NCI-H2171 treated with DMSO at 0.1 percent for 48 hours (cell line): ENCODE measurements at regions not wholly inside any gene's neighbourhood (a gene's known extent, or its start where the extent isn't known, plus 50 kb on each side); places are given as distances from the start of the nearest gene placed in this dataset.
"Not testable (repeated sequence)": the region's sequence is repeated elsewhere in the genome, so short reads cannot be mapped to it uniquely, and the experiment has no call there.

Source experiments
- DNase-seq: peaks from one replicate; lab custom pipeline; 2025; lab: John Stamatoyannopoulos, UW

DNA sequence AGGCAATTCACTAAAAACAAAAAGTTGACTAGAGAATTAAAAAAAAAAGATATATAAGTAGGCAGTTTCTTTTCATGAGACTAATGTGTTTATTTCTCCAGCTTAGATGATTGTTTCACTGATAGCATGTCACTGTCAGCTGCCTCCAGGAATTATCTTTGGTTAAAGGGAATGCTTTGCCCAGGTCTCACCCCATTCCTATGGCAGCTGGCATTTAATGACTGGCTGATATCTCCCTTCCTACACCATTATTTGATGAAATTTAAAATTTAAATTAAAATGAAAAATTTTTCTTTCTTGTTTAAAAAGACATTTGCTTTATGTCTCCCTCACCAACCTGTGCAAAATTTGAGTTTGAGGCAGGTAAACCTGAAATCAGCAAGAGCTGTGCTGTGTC is 214.5 kb upstream of the PRSS1 start:
- DNase-seq, result no peak

DNA sequence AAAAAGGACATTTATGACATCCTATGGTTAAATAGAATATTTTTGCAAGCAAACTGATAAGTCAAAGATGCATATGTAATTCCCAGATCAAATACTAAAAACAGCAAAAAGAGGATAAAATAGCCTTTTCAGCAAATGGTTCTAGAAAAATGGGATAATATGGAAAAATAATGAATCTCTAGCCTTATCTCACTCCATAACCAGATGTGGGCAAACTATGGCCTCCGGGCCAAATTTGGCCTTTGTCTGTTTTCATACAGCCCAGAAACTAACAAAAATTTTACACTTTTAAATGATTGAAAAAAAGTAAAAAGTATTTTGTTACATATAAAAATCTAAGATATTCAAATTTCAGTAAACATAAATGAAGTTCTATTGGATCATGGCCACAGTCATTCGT is 215.4 kb upstream of the PRSS1 start:
- no peak for DNase-seq

- DNase-seq, result no peak
Measured at GRCh38 chr7:142529591-142529990, 219.7 kb upstream of the PRSS1 start.

DNA sequence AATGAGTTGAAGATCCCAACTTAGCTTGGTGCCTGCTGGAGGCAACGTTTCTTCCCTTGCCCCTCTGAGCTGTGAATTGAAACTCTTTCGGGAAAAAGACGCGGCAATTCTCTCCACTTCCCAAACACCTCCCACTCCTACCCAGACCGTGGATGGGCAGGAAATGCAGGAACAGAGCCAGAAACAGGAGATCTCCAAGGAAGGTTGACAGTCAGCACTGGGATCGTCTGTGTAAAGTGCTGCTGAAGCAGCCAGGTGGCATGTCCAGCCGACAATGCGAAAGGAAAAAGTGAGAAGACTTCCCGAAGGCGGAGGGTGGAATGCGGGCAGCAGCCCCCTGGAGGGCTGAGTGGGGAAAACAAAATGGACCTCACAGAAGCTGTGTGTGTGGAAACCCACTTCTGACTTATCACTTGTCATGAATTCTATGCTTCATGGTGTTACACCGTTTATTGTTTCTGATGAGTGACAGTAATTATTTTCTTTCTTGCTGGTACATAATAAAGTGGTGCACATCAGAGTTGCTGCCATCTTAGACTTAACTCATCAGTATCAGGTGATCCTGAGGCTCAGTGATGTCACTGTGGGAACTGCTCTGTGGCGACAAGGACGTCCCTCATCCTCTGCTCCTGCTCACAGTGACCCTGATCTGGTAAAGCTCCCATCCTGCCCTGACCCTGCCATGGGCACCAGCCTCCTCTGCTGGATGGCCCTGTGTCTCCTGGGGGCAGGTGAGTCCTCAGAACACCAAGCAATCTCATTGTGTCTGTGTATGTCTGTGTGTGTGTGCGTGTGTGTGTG is 220.5 kb upstream of the PRSS1 start:
- no peak for DNase-seq

DNA sequence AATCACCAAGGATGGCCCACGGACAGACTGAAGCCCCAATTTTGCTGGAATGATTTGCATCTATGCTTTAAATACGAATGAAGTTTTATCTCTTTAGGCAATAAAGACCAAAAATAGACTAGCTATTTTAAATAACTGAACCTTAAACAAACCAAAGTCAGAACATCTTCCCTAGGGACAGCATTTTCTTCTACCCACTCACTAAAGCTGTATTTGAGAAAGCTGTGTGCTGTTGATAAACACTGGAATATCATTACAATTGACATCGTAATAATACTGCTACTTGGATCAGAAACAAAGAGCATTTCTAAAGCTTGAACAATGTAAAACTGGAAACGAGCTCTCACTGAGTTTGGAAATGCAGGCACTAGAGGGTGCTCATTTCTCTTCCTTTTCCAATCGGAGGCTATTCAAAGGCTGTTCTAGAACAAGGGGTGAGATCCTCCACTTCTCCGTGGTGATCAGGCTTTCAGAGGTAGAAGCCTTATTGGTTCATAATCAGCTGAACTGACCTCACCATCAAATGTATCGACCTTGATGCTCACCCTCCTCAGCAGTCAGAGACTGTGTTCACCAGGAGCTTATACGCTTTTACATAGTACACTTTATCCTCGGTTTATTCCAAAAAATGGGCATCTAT is 225.3 kb upstream of the PRSS1 start:
- DNase-seq, result no peak

DNA sequence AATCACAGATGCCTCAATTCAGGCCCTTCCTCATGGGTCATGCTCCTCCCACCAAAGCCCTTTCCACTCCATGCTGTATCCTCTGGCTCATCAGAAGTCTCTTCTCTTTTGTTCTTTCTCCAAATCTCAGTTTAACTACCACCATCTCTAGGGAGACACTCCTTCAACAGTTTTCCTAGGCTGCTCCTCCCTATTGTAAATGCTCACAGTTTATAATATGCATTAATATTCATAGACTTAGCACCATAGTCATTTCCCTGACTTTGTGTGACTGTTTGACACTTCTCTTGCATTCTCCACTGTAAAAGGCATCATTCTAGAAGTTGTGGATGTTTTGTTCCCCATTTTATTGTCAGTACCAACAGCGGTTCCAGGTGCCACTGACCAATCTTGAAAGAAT is 226.5 kb upstream of the PRSS1 start:
- DNase-seq, result no peak

DNA sequence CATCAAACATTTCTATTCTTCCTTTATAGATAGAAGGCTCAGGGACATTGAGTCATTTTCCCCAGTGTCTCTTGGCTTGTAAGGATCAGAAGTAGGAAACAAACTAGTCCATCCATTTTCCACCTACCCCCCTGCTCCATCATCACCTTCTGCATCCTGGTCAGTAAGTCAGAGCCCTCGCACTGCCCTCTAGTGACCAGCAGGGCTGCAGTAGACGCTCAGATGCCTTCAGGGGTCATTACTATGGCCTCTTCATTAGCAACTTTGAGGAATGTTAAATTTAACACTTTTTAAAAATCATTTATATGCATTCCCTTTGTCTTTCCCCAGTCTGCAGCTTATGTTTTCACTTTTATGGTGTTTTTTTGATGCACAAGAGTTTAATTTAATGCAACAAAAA is 228.4 kb upstream of the PRSS1 start:
- not testable (repeated sequence) for DNase-seq

GRCh38 chr7:142520455-142520854 is 228.8 kb upstream of the PRSS1 start:
- DNase-seq, result not testable (repeated sequence)

- DNase-seq, result peak; percentile 83
Measured at GRCh38 chr7:142519079-142520078, 229.9 kb upstream of the PRSS1 start.

GRCh38 chr7:142516038-142516501 is 233.2 kb upstream of the PRSS1 start:
- peak; percentile 77 for DNase-seq

GRCh38 chr7:142514716-142515115 is 234.6 kb upstream of the PRSS1 start:
- not testable (repeated sequence) for DNase-seq

- no peak for DNase-seq
Measured at GRCh38 chr7:142513178-142513955, 235.9 kb upstream of the PRSS1 start.

DNA sequence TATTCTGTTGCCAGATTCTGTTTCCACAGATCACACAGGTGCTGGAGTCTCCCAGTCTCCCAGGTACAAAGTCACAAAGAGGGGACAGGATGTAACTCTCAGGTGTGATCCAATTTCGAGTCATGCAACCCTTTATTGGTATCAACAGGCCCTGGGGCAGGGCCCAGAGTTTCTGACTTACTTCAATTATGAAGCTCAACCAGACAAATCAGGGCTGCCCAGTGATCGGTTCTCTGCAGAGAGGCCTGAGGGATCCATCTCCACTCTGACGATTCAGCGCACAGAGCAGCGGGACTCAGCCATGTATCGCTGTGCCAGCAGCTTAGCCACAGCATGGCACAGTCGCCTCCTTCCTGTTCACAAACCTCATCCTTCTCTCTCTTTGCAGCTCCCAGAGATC is 237.5 kb upstream of the PRSS1 start:
- DNase-seq, result no peak

- DNase-seq, result no peak
Measured at GRCh38 chr7:142511374-142511773, 237.9 kb upstream of the PRSS1 start.

DNA sequence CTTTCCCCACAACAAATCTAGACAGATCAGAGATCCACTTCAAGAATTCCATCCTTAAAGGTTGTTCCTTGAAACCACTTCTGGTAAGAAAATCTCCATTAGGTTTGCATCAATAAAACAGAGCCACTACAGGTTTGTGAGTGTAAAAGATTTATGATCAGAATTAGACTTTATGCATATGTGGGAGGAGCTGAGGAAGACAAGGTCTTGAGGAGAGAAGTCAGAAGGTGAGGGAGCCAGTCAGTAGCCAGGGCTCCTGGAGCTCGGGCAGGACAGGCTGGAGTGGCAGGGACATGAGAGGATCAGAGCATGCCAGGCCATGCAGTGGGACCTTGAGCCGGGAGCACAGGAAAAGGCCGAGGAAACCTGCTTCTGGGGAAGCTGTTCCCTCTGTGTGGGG is 240.0 kb upstream of the PRSS1 start:
- not testable (repeated sequence) for DNase-seq

DNA sequence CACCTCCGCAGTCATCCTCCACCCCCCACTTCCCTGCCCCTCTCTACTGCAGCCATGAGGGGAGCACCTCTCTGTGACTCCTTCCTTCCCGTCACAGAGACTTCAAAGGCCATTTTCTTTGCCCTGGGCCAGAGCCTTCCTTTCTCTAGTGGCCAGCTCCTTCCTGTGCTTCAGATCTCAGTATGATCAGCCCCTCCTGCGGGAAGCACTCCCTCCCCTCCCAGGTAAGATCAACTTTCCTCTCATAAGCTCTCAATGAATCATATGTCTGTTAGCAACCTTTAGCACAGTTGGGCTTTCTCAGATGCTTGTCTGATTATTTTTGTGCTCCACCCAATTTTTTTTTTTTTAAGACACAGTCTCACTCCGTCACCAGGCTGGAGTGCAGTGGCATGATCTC is 241.0 kb upstream of the PRSS1 start:
- peak; percentile 82 for DNase-seq

GRCh38 chr7:142507799-142508198 is 241.5 kb upstream of the PRSS1 start:
- peak; percentile 41 for DNase-seq

GRCh38 chr7:142507066-142507465 is 242.2 kb upstream of the PRSS1 start:
- peak; percentile 89 for DNase-seq

DNA sequence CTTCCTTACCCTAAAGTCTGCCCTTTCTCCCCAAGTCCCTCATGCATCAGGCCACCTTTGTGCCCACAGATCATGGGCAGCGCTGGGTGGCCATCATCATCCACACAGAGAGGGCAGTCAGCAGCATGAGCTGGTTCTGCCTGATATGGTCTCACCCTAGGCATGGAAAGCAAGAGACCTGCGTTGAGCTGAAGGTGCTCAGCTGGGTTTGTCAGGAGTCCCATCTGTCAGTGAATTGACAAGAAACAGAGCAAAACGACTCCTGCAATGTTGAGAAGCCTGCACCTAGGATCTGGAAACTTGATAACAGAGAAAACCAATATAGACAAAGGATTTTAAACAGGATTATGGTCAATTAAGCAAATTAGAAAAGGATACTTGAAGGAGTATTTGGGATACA is 242.7 kb upstream of the PRSS1 start:
- DNase-seq, result peak; percentile 93

DNA sequence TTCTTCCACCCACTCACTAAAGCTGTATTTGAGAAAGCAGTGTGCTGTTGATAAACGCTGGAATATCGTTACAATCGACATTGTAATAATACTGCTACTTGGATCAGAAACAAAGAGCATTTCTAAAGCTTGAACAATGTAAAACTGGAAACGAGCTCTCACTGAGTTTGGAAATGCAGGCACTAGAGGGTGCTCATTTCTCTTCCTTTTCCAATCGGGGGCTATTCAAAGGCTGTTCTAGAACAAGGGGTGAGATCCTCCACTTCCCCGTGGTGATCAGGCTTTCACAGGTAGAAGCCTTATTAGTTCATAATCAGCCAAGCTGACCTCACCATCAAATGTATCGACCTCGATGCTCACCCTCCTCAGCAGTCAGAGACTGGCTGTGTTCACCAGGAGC is 245.3 kb upstream of the PRSS1 start:
- not testable (repeated sequence) for DNase-seq

DNA sequence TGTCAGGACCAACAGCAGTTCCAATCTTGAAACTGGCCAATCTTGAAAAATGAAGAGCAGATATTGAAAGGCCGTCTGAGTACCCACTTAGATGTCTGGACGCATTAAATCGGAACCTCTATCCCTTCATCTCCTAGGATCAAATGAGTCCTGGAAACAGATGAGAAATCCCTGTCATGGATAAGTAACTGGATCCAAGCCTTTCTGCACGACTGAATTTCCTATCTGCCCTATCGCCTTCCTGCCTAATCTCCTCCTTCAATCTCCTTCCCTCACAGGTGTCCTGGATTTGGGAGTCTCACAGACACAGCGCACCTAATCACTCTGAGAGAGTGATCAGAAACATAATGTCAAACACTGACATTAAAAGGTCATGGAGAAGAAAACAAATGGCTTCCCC is 245.2 kb upstream of the PRSS58 start:
- peak; percentile 62 for DNase-seq
